ENCODE measurements at regions not wholly inside any gene's neighbourhood (a gene's known extent, or its start where the extent isn't known, plus 50 kb on each side); places are given as distances from the start of the nearest gene placed in this dataset.
A peak's percentile ranks its signal among the peaks of the same experiment; 100 is the strongest.

DNA sequence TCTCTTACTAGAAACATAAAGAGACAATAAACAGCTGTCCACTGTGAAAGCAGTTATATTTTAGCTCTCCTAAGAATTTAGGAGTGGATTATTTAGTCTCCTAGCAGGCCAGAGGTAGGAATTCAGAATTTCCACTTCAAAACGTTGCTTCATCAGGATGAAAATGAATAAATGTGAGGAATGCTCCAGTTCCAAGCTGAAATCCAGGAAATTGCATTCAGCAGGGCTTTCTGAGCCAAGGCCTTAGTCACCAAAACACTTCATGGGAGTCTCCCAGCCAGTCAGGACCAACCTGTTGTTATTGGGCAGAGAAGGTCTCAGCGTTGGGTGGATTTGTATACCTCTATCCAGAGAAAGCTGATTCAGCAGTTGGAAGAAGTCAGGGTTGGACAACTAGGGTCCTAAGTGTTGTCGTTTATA, 1040.3 kb downstream of the TLE1 start:
- 40 to 56% methylated on average over 1 to 3 of the region's 3 CpGs for WGBS, 2 donors (ENCODE audit: low coverage in 1 of 2)
- Histone ChIP-seq H3K27me3 (no peaks in the 10 kb centered on the region), H3K4me1 (peaks cover 0 to 8% (median 2%) of the 10 kb centered on the region in 4 donors), H3K4me3 (no peak overlapping the region), H3K27ac (peak overlapping the region in 3 of 4 donors; percentile 26 to 46 (median 45)), H3K36me3 (no peaks in the 10 kb centered on the region), H3K9me3 (no peaks in the 10 kb centered on the region)
- in situ Hi-C loops (cut with MboI; ENCODE audit: low pct_ligation_motif_present in 1 of 4, low pct_unique_long_range_greater_than_20kb in 1 of 4, low sequenced_read_pairs in 3 of 4) (no loop called here), intact Hi-C loops (cut with DNase I; ENCODE audit: low total_unique reads) (no loop called here)
- DNase-seq, result peak; percentile 12
- TF ChIP-seq POLR2AphosphoS5 (IDR thresholded peaks at IDR 0.05) (peak in 2 of 3 donors; percentile 50 to 68), EP300 (IDR thresholded peaks at IDR 0.05; ENCODE audit: low read depth) (no peak)

DNA sequence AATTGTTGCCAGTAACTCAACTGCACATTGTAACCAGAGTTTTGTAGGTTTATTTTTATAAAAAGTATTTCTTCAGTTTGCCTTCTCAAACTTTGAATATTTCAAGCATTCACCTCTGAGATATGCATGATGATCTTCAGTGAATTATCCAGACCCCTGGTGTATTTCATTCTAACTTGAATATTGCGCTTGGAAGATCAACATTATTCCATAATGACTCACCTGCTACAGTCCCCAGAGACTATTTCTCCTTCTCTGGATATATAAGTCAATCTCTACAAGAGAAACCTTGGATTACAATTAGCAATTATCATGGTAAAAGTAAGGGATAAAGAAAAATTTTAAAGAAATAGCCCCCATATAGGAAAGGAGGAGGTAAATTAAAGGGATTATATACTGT, 1041.0 kb downstream of the TLE1 start:
- peaks cover 0 to 8% (median 2%) of the 10 kb centered on the region in 4 donors for H3K4me1 ChIP-seq
- in situ Hi-C loops (cut with MboI; ENCODE audit: low pct_ligation_motif_present in 1 of 4, low pct_unique_long_range_greater_than_20kb in 1 of 4, low sequenced_read_pairs in 3 of 4), result no loop called here
- no peaks in the 10 kb centered on the region for H3K27me3 ChIP-seq
- TF ChIP-seq POLR2A (IDR thresholded peaks at IDR 0.05), result no peak
- TF ChIP-seq, protein P1, sequence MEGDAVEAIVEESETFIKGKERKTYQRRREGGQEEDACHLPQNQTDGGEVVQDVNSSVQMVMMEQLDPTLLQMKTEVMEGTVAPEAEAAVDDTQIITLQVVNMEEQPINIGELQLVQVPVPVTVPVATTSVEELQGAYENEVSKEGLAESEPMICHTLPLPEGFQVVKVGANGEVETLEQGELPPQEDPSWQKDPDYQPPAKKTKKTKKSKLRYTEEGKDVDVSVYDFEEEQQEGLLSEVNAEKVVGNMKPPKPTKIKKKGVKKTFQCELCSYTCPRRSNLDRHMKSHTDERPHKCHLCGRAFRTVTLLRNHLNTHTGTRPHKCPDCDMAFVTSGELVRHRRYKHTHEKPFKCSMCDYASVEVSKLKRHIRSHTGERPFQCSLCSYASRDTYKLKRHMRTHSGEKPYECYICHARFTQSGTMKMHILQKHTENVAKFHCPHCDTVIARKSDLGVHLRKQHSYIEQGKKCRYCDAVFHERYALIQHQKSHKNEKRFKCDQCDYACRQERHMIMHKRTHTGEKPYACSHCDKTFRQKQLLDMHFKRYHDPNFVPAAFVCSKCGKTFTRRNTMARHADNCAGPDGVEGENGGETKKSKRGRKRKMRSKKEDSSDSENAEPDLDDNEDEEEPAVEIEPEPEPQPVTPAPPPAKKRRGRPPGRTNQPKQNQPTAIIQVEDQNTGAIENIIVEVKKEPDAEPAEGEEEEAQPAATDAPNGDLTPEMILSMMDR (IDR thresholded peaks at IDR 0.05), result no peak
- no peak for TF ChIP-seq EP300 (IDR thresholded peaks at IDR 0.05; ENCODE audit: low read depth)
- no peak for TF ChIP-seq POLR2AphosphoS5 (IDR thresholded peaks at IDR 0.05)
- no peak overlapping the region for H3K4me3 ChIP-seq
- 69 to 72% methylated on average over 1 of the region's 1 CpG for WGBS, 2 donors (ENCODE audit: low coverage in 1 of 2)
- peak overlapping the region in 3 of 4 donors; percentile 1 to 46 (median 26) for H3K27ac ChIP-seq
- intact Hi-C loops (cut with DNase I; ENCODE audit: low total_unique reads), result no loop called here
- no peaks in the 10 kb centered on the region for H3K36me3 ChIP-seq
- no peak for DNase-seq
- no peaks in the 10 kb centered on the region for H3K9me3 ChIP-seq

DNA sequence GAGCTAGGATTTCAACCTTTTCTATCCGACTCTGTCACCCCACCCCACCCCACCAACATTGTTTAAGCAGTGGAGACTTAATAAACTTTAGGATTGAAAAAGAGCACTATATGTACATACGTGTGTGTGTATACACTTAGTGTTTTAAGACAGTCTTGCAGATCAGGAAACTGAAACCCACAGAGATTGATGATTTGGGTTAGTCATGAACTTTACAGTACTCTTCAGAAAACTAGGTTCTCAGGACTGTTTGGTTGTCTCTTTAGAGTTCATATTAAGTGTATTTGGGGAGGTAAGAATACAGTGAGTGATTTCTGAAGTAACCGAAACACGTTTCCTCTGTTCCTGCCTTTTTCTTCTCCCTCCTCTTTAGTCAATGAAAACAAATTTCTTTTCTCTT, 1043.1 kb downstream of the TLE1 start:
- no peaks in the 10 kb centered on the region for H3K36me3 ChIP-seq
- no peak overlapping the region for H3K4me3 ChIP-seq
- intact Hi-C loops (cut with DNase I; ENCODE audit: low total_unique reads), result no loop called here
- no peak for DNase-seq
- H3K9me3 ChIP-seq, result no peaks in the 10 kb centered on the region
- 89 to 90% methylated on average over 4 of the region's 4 CpGs for WGBS, 2 donors (ENCODE audit: low coverage in 1 of 2)
- in situ Hi-C loops (cut with MboI; ENCODE audit: low pct_ligation_motif_present in 1 of 4, low pct_unique_long_range_greater_than_20kb in 1 of 4, low sequenced_read_pairs in 3 of 4), result no loop called here
- H3K4me1 ChIP-seq, result peaks cover 0 to 8% (median 2%) of the 10 kb centered on the region in 4 donors
- H3K27ac ChIP-seq, result no peak overlapping the region
- TF ChIP-seq POLR2AphosphoS5 (IDR thresholded peaks at IDR 0.05), result no peak
- no peak for TF ChIP-seq EP300 (IDR thresholded peaks at IDR 0.05; ENCODE audit: low read depth)
- TF ChIP-seq POLR2A (IDR thresholded peaks at IDR 0.05), result no peak
- TF ChIP-seq, protein P1 (IDR thresholded peaks at IDR 0.05), result no peak
- no peaks in the 10 kb centered on the region for H3K27me3 ChIP-seq

DNA sequence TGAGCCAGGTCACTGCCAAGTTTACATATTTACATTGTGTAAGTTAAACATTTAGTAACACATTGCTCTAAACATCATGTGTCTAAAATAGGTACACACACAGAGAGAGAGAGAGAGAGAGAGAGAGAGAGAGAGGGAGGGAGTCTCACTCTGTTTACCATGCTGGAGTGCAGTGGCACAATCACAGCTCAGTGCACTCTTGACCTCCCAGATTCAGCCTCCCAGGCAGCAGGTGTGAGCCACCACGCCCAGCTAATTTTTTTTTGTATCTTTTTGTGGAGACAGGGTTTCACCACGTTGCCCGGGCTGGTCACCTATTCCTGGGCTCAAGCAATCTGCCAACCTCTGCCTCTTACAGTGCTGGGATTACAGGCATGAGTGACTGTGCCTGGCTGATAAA, 1045.3 kb downstream of the TLE1 start:
- Histone ChIP-seq H3K27ac (no peak overlapping the region), H3K4me1 (no peaks in the 10 kb centered on the region), H3K4me3 (no peak overlapping the region), H3K36me3 (no peaks in the 10 kb centered on the region), H3K9me3 (no peaks in the 10 kb centered on the region), H3K27me3 (no peaks in the 10 kb centered on the region)
- WGBS, 2 donors (ENCODE audit: low coverage in 1 of 2), result 61% methylated on average over 3 of the region's 3 CpGs; no CpG with 5 or more reads in 1 of the 2 donors
- TF ChIP-seq, protein P1 (IDR thresholded peaks at IDR 0.05), result no peak
- no peak for TF ChIP-seq EP300 (IDR thresholded peaks at IDR 0.05; ENCODE audit: low read depth)
- no peak for TF ChIP-seq POLR2AphosphoS5 (IDR thresholded peaks at IDR 0.05)
- no peak for TF ChIP-seq POLR2A (IDR thresholded peaks at IDR 0.05)
- in situ Hi-C loops (cut with MboI; ENCODE audit: low pct_ligation_motif_present in 1 of 4, low pct_unique_long_range_greater_than_20kb in 1 of 4, low sequenced_read_pairs in 3 of 4), result no loop called here
- no peak for DNase-seq
- intact Hi-C loops (cut with DNase I; ENCODE audit: low total_unique reads), result no loop called here

DNA sequence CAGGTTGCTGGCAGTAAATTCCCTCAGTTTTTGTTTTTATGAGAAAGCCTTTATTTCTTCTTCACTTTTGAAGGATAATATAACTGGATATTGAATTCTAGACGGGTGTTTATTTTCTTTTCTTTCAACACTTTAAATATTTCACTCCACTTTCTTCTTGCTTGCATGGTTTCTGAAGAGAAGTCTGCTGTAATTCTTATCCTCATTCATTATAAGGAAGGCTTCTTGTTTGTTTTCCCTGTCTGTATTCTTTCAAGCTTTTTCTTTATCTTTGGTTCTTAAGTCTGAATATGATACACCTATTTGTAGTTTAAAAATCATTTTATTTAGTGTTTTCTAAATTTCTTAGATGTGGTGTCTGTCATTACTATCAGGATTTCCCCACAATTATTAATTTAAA, 1054.3 kb downstream of the TLE1 start:
- peaks cover 0 to 9% of the 10 kb centered on the region in 2 donors for H3K9me3 ChIP-seq
- H3K27ac ChIP-seq, result no peak overlapping the region
- intact Hi-C loops (cut with DNase I; ENCODE audit: low total_unique reads), result no loop called here
- H3K4me3 ChIP-seq, result no peak overlapping the region
- no peaks in the 10 kb centered on the region for H3K36me3 ChIP-seq
- H3K4me1 ChIP-seq, result no peaks in the 10 kb centered on the region
- no peaks in the 10 kb centered on the region for H3K27me3 ChIP-seq
- no peak for TF ChIP-seq POLR2A (IDR thresholded peaks at IDR 0.05)
- TF ChIP-seq POLR2AphosphoS5 (IDR thresholded peaks at IDR 0.05), result no peak
- TF ChIP-seq EP300 (IDR thresholded peaks at IDR 0.05; ENCODE audit: low read depth), result no peak
- TF ChIP-seq, protein P1 (IDR thresholded peaks at IDR 0.05), result no peak
- DNase-seq, result no peak
- in situ Hi-C loops (cut with MboI; ENCODE audit: low pct_ligation_motif_present in 1 of 4, low pct_unique_long_range_greater_than_20kb in 1 of 4, low sequenced_read_pairs in 3 of 4), result no loop called here
- WGBS, 2 donors (ENCODE audit: low coverage in 1 of 2), result 81 to 83% methylated on average over 1 of the region's 1 CpG

Measured in transverse colon (tissue), 4 donors.